ENCODE measurements at regions not wholly inside any gene's neighbourhood (a gene's known extent, or its start where the extent isn't known, plus 50 kb on each side); places are given as distances from the start of the nearest gene placed in this dataset.

GRCh38 chr6:104286641-104287040 lies 573.1 kb downstream of the HACE1 start:
- no peak overlapping the region for H3K4me3 ChIP-seq (ENCODE audit: low read depth, low read length)
- no peak for DNase-seq (ENCODE audit: low read depth)
- no peak for TF ChIP-seq CTCF (IDR thresholded peaks at IDR 0.05; ENCODE audit: control insufficient read depth, extremely low read depth, insufficient read depth)

GRCh38 chr6:104284872-104285271 lies 574.8 kb downstream of the HACE1 start:
- no peak for TF ChIP-seq CTCF (IDR thresholded peaks at IDR 0.05; ENCODE audit: control insufficient read depth, extremely low read depth, insufficient read depth)
- H3K4me3 ChIP-seq (ENCODE audit: low read depth, low read length) = no peak overlapping the region
- DNase-seq (ENCODE audit: low read depth) = no peak

GRCh38 chr6:104282581-104282980 lies 577.1 kb downstream of the HACE1 start:
- H3K4me3 ChIP-seq (ENCODE audit: low read depth, low read length) = no peak overlapping the region
- TF ChIP-seq CTCF (IDR thresholded peaks at IDR 0.05; ENCODE audit: control insufficient read depth, extremely low read depth, insufficient read depth) = no peak
- no peak for DNase-seq (ENCODE audit: low read depth)

- no peak overlapping the region for H3K4me3 ChIP-seq (ENCODE audit: low read depth, low read length)
- DNase-seq (ENCODE audit: low read depth) = no peak
Measured at GRCh38 chr6:104281370-104281769, 578.3 kb downstream of the HACE1 start.

GRCh38 chr6:104268389-104268788 lies 591.3 kb downstream of the HACE1 start:
- TF ChIP-seq CTCF (IDR thresholded peaks at IDR 0.05; ENCODE audit: control insufficient read depth, extremely low read depth, insufficient read depth) = no peak
- no peak overlapping the region for H3K4me3 ChIP-seq (ENCODE audit: low read depth, low read length)
- no peak for DNase-seq (ENCODE audit: low read depth)

More at GRCh38 chr6:104281370-104281769, 578.3 kb downstream of the HACE1 start:
- TF ChIP-seq CTCF (IDR thresholded peaks at IDR 0.05; ENCODE audit: control insufficient read depth, extremely low read depth, insufficient read depth) = no peak

GRCh38 chr6:104266922-104267321 lies 592.8 kb downstream of the HACE1 start:
- no peak for DNase-seq (ENCODE audit: low read depth)
- TF ChIP-seq CTCF (IDR thresholded peaks at IDR 0.05; ENCODE audit: control insufficient read depth, extremely low read depth, insufficient read depth) = no peak
- no peak overlapping the region for H3K4me3 ChIP-seq (ENCODE audit: low read depth, low read length)

GRCh38 chr6:104256646-104257045 lies 603.1 kb downstream of the HACE1 start:
- no peak for DNase-seq (ENCODE audit: low read depth)
- H3K4me3 ChIP-seq (ENCODE audit: low read depth, low read length) = no peak overlapping the region
- no peak for TF ChIP-seq CTCF (IDR thresholded peaks at IDR 0.05; ENCODE audit: control insufficient read depth, extremely low read depth, insufficient read depth)

Measured in LNCaP clone FGC (cell line).